GM19467 (cell line): ENCODE measurements at regions not wholly inside any gene's neighbourhood (a gene's known extent, or its start where the extent isn't known, plus 50 kb on each side); places are given as distances from the start of the nearest gene placed in this dataset.

Experiments used
- ATAC-seq: cut with Tn5 transposase; IDR thresholded peaks from one replicate; pipeline ENCODE4 v1.9.1; 2021; ENCODE audit warnings: mild to moderate bottlenecking, moderate library complexity; ENCODE audit not compliant: unreplicated experiment

GRCh38 chr10:60728056-60728455, 50.2 kb upstream of the CDK1 start:
- no peak for ATAC-seq

GRCh38 chr10:60726257-60726656, 52.0 kb upstream of the CDK1 start:
- ATAC-seq: no peak

GRCh38 chr10:60722623-60723022, 55.7 kb upstream of the CDK1 start:
- ATAC-seq: no peak

GRCh38 chr10:60719721-60720120, 58.6 kb upstream of the CDK1 start:
- ATAC-seq: no peak

- no peak for ATAC-seq
Measured at GRCh38 chr10:60718886-60719285, 59.4 kb upstream of the CDK1 start.

- peak; percentile 77 for ATAC-seq
Measured at GRCh38 chr10:60717852-60718251, 60.4 kb upstream of the CDK1 start.

GRCh38 chr10:60714233-60714632, 64.0 kb upstream of the CDK1 start:
- ATAC-seq: no peak

GRCh38 chr10:60711496-60711895, 66.8 kb upstream of the CDK1 start:
- no peak for ATAC-seq

- ATAC-seq: no peak
Measured at GRCh38 chr10:60710041-60710440, 68.2 kb upstream of the CDK1 start.

- ATAC-seq: no peak
Measured at GRCh38 chr10:60708666-60709065, 69.6 kb upstream of the CDK1 start.

GRCh38 chr10:60707841-60708240, 70.4 kb upstream of the CDK1 start:
- no peak for ATAC-seq

- ATAC-seq: no peak
Measured at GRCh38 chr10:60706146-60706545, 72.1 kb upstream of the CDK1 start.

GRCh38 chr10:60705376-60705775, 72.9 kb upstream of the CDK1 start:
- no peak for ATAC-seq

- ATAC-seq: no peak
Measured at GRCh38 chr10:60704471-60704870, 73.8 kb upstream of the CDK1 start.

- no peak for ATAC-seq
Measured at GRCh38 chr10:60703266-60704041, 74.8 kb upstream of the CDK1 start.

GRCh38 chr10:60687679-60688078, 90.6 kb upstream of the CDK1 start:
- no peak for ATAC-seq

- ATAC-seq: no peak
Measured at GRCh38 chr10:60684091-60684490, 94.2 kb upstream of the CDK1 start.

GRCh38 chr10:60681103-60681502, 97.2 kb upstream of the CDK1 start:
- no peak for ATAC-seq

- no peak for ATAC-seq
Measured at GRCh38 chr10:60679388-60679990, 98.8 kb upstream of the CDK1 start.

- ATAC-seq: no peak
Measured at GRCh38 chr10:60678978-60679377, 99.3 kb upstream of the CDK1 start.

GRCh38 chr10:60677531-60678129, 100.6 kb upstream of the CDK1 start:
- ATAC-seq: no peak

- no peak for ATAC-seq
Measured at GRCh38 chr10:60675236-60675635, 103.0 kb upstream of the CDK1 start.
